B cell (primary cell): ENCODE measurements at regions not wholly inside any gene's neighbourhood (a gene's known extent, or its start where the extent isn't known, plus 50 kb on each side); places are given as distances from the start of the nearest gene placed in this dataset.

ENCODE experiments used
- ATAC-seq: fragments of 200-7000 bp; cut with Tn5 transposase; one replicate; pipeline ENCODE4 v1.10.0; 2021; ENCODE audit warnings: low read depth, mild to moderate bottlenecking, moderate number of reproducible peaks, moderate library complexity
- CTCF ChIA-PET: fragments of 350-600 bp; sonication (Branson Sonifier 250); formaldehyde crosslinking; loops from one replicate; lab custom pipeline; 2021; ENCODE audit warnings: antibody characterized with exemption, inconsistent platforms; lab: Charles Lee
- POLR2A ChIA-PET: fragments of 350-600 bp; sonication (Branson Sonifier 250); formaldehyde crosslinking; loops from one replicate; lab custom pipeline; 2021; ENCODE audit warnings: antibody characterized with exemption; lab: Charles Lee
- DNase-seq: peaks from one replicate; pipeline ENCODE4 v3.0.0; 2013
- H2AFZ ChIP-seq: 2 replicates; pipeline ENCODE4 v1.6.1; 2012; ENCODE audit warnings: mild to moderate bottlenecking, low read depth, low read length; ENCODE audit not compliant: insufficient read depth, poor library complexity, severe bottlenecking
- H3K27ac ChIP-seq, 2 donors: 1 replicate in 1 of 2; 2 replicates in 1 of 2; pipeline ENCODE4 v1.5.1; 2012 to 2013; ENCODE audit warnings: low read length in 2 of 2, mild to moderate bottlenecking in 2 of 2, moderate library complexity in 1 of 2
- H3K27me3 ChIP-seq, 4 experiments: fragments of 200-600 bp in 1 of 4; sonication (generic) in 1 of 4; replicated peaks in 1 of 4; 1 replicate in 2 of 4; 2 replicates in 2 of 4; pipeline versions ENCODE4 v1.6.1 to v1.7.0; 2013 to 2016; ENCODE audit warnings: low read length in 3 of 4, mild to moderate bottlenecking in 2 of 4, mixed read lengths in 1 of 4, moderate library complexity in 1 of 4; ENCODE audit not compliant: insufficient read depth in 4 of 4, control insufficient read depth in 3 of 4; ENCODE audit errors: control extremely low read depth in 1 of 4
- H3K36me3 ChIP-seq, 2 experiments: replicated peaks in 1 of 2; 1 replicate in 1 of 2; 2 replicates in 1 of 2; pipeline versions ENCODE4 v1.6.1 to v1.7.1; 2013; ENCODE audit warnings: low read length in 1 of 2; ENCODE audit not compliant: insufficient read depth in 2 of 2, control insufficient read depth in 1 of 2; ENCODE audit errors: control extremely low read depth in 1 of 2, extremely low read depth in 1 of 2
- H3K4me1 ChIP-seq, 2 donors: fragments of 200-600 bp in 1 of 2; sonication (generic) in 1 of 2; 1 replicate in 1 of 2; 2 replicates in 1 of 2; pipeline versions ENCODE4 v1.5.1 to v1.6.1; 2013 to 2017; ENCODE audit warnings: low read length in 2 of 2; ENCODE audit not compliant: control insufficient read depth in 2 of 2, insufficient read depth in 2 of 2
- H3K4me2 ChIP-seq: replicated peaks from 2 replicates; pipeline ENCODE3; 2012; ENCODE audit warnings: mild to moderate bottlenecking, low read depth, low read length; ENCODE audit not compliant: poor library complexity, severe bottlenecking
- H3K4me3 ChIP-seq, 5 experiments: fragments of 200-600 bp in 1 of 5; sonication (generic) in 1 of 5; 1 replicate in 3 of 5; 2 replicates in 2 of 5; pipeline versions ENCODE4 v1.5.1 to v1.7.0; 2011 to 2016; ENCODE audit warnings: low read length in 4 of 5, mild to moderate bottlenecking in 4 of 5, low read depth in 2 of 5, control low read depth in 1 of 5, moderate library complexity in 1 of 5; ENCODE audit not compliant: insufficient read depth in 1 of 5; ENCODE audit errors: control extremely low read depth in 1 of 5, extremely low read depth in 1 of 5
- H3K79me2 ChIP-seq: fragments of 200-600 bp; sonication (generic); one replicate; pipeline ENCODE4 v1.6.0; 2016; ENCODE audit warnings: low read length; ENCODE audit not compliant: control insufficient read depth, insufficient read depth
- H3K9ac ChIP-seq: fragments of 200-600 bp; sonication (generic); 2 replicates; pipeline ENCODE4 v1.6.1; 2017; ENCODE audit warnings: mild to moderate bottlenecking, low read length, moderate library complexity
- H3K9me3 ChIP-seq, 3 donors: one replicate each; pipeline versions ENCODE4 v1.6.1 to v1.7.1; 2013; ENCODE audit warnings: low read length in 2 of 3; ENCODE audit not compliant: control insufficient read depth in 2 of 3, insufficient read depth in 1 of 3; ENCODE audit errors: control extremely low read depth in 1 of 3
- H4K20me1 ChIP-seq: 2 replicates; pipeline ENCODE4 v1.6.0; 2012; ENCODE audit warnings: mild to moderate bottlenecking, low read length; ENCODE audit not compliant: insufficient read depth, control insufficient read depth, poor library complexity, severe bottlenecking
- H3K27ac Mint-ChIP-seq: one replicate; pipeline ENCODE4 v1.8.0; 2021; ENCODE audit warnings: mixed read lengths
- H3K27me3 Mint-ChIP-seq: one replicate; pipeline ENCODE4 v1.8.0; 2021; ENCODE audit warnings: mixed read lengths
- H3K4me1 Mint-ChIP-seq: one replicate; pipeline ENCODE4 v1.8.0; 2021; ENCODE audit warnings: mixed read lengths
- H3K4me3 Mint-ChIP-seq: one replicate; pipeline ENCODE4 v1.8.0; 2021; ENCODE audit warnings: mixed read lengths
- H3K9me3 Mint-ChIP-seq: one replicate; pipeline ENCODE4 v1.8.0; 2022; ENCODE audit warnings: mixed read lengths; ENCODE audit not compliant: insufficient read depth
- EZH2 ChIP-seq: IDR thresholded peaks from 2 replicates; pipeline ENCODE4 v1.6.1; 2012; ENCODE audit warnings: borderline replicate concordance, low read depth, mild to moderate bottlenecking, moderate library complexity, low read length; ENCODE audit not compliant: insufficient read depth, poor library complexity, severe bottlenecking
- WGBS: methylation state at CpG from one replicate; pipeline ENCODE4 v1.1.5; 2013; ENCODE audit warnings: missing lambda C conversion rate; ENCODE audit not compliant: insufficient coverage; 5-methylcytosine and 5-hydroxymethylcytosine counted together
- intact Hi-C: fragments of 100-400 bp; cut with micrococcal nuclease; formaldehyde crosslinking; loops from one replicate; pipeline ENCODE4 v1.10.0; 2022
- TF ChIP-seq, protein P1 (sequence below): fragments of 200-600 bp; IDR thresholded peaks from one replicate; pipeline ENCODE4 v1.8.0; 2022; ENCODE audit warnings: antibody characterized with exemption, mild to moderate bottlenecking

DNA sequence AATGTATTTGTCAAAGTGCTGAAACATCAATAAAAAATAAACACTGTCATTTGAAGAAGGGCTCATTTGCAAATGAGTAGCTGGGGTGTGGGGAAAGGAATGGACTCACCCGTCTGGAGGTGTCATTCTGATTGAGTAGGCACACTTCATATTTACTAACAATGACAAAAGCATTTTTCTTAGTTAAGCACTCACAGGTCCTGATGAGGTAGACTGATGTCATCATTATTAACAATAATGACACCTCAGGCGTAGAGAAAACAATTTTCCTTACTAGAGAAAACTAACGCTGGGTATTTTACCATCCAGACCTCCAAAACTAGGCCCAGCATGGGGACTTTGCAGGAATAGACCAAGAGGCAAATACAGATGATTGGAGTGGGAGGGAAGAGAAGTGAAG is 76.0 kb downstream of the UNC5CL start:
- H3K4me1 ChIP-seq, result no peaks in the 10 kb centered on the region
- no peak overlapping the region for H3K9ac ChIP-seq
- intact Hi-C loops, result no loop called here
- TF ChIP-seq, protein P1, sequence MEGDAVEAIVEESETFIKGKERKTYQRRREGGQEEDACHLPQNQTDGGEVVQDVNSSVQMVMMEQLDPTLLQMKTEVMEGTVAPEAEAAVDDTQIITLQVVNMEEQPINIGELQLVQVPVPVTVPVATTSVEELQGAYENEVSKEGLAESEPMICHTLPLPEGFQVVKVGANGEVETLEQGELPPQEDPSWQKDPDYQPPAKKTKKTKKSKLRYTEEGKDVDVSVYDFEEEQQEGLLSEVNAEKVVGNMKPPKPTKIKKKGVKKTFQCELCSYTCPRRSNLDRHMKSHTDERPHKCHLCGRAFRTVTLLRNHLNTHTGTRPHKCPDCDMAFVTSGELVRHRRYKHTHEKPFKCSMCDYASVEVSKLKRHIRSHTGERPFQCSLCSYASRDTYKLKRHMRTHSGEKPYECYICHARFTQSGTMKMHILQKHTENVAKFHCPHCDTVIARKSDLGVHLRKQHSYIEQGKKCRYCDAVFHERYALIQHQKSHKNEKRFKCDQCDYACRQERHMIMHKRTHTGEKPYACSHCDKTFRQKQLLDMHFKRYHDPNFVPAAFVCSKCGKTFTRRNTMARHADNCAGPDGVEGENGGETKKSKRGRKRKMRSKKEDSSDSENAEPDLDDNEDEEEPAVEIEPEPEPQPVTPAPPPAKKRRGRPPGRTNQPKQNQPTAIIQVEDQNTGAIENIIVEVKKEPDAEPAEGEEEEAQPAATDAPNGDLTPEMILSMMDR, result no peak
- no peak for TF ChIP-seq EZH2
- ChIA-PET CTCF (no interaction called here), POLR2A (no interaction called here)
- DNase-seq (no peak), ATAC-seq (no peak)
- WGBS, result no CpG with 5 or more reads among the region's 3 CpGs
- no peaks in the 10 kb centered on the region for H3K27me3 ChIP-seq
- no peak overlapping the region for H2AFZ ChIP-seq
- H3K36me3 ChIP-seq, result no peaks in the 10 kb centered on the region
- H3K27me3 Mint-ChIP-seq, result peaks cover 9% of the 10 kb centered on the region
- H3K79me2 ChIP-seq, result no peaks in the 10 kb centered on the region
- no peaks in the 10 kb centered on the region for H4K20me1 ChIP-seq
- H3K4me3 Mint-ChIP-seq, result no peak overlapping the region
- no peak overlapping the region for H3K4me2 ChIP-seq
- H3K27ac ChIP-seq, result no peak overlapping the region
- H3K4me1 Mint-ChIP-seq, result no peaks in the 10 kb centered on the region
- H3K9me3 Mint-ChIP-seq, result no peaks in the 10 kb centered on the region
- H3K27ac Mint-ChIP-seq, result no peak overlapping the region
- H3K9me3 ChIP-seq, result no peaks in the 10 kb centered on the region
- no peak overlapping the region for H3K4me3 ChIP-seq

DNA sequence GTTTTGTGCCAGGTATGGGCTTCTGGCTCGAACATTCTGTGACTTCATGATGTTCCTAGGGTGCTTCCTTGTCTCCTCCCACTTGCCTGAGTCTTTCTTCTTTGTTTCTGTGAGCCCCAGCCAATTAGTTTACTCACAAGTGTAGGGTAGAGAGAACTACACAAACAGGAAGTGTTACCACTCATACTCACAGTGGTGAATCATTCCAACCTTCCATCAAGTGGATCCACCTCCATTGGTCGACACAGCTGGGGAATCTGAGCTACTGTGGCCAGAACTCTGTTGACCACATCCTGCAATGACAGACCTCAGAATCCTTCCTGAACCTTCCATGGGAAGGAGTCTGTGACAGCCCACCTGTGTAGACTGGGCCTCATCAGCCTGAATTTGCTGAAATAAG is 76.8 kb downstream of the UNC5CL start:
- Mint-ChIP-seq H3K9me3 (no peaks in the 10 kb centered on the region), H3K4me1 (no peaks in the 10 kb centered on the region), H3K27me3 (peaks cover 4% of the 10 kb centered on the region), H3K27ac (no peak overlapping the region), H3K4me3 (no peak overlapping the region)
- DNase-seq (no peak), ATAC-seq (no peak)
- WGBS, result 0% methylated on average over 1 of the region's 2 CpGs
- ChIA-PET POLR2A (no interaction called here), CTCF (no interaction called here)
- Histone ChIP-seq H2AFZ (no peak overlapping the region), H3K4me2 (no peak overlapping the region), H4K20me1 (no peaks in the 10 kb centered on the region), H3K79me2 (no peaks in the 10 kb centered on the region), H3K9me3 (no peaks in the 10 kb centered on the region), H3K4me1 (no peaks in the 10 kb centered on the region), H3K36me3 (no peaks in the 10 kb centered on the region), H3K9ac (no peak overlapping the region), H3K27me3 (no peaks in the 10 kb centered on the region), H3K4me3 (no peak overlapping the region), H3K27ac (no peak overlapping the region)
- intact Hi-C loops, result no loop called here
- TF ChIP-seq, protein P1, result no peak
- no peak for TF ChIP-seq EZH2
